Loucy (cell line): ENCODE measurements at regions not wholly inside any gene's neighbourhood (a gene's known extent, or its start where the extent isn't known, plus 50 kb on each side); places are given as distances from the start of the nearest gene placed in this dataset.

Source experiments
- EZH2phosphoT487 ChIP-seq: fragments of 200-600 bp; IDR thresholded peaks from 2 replicates; pipeline ENCODE4 v1.6.1; 2018; ENCODE audit warnings: antibody characterized with exemption, mild to moderate bottlenecking, moderate library complexity, borderline replicate concordance
- TF ChIP-seq, protein P1 (sequence below): fragments of 200-600 bp; sonication (generic); conservative IDR thresholded peaks from 2 replicates; pipeline ENCODE4 v1.5.1; 2014; ENCODE audit warnings: mild to moderate bottlenecking, antibody characterized with exemption, low read length

DNA sequence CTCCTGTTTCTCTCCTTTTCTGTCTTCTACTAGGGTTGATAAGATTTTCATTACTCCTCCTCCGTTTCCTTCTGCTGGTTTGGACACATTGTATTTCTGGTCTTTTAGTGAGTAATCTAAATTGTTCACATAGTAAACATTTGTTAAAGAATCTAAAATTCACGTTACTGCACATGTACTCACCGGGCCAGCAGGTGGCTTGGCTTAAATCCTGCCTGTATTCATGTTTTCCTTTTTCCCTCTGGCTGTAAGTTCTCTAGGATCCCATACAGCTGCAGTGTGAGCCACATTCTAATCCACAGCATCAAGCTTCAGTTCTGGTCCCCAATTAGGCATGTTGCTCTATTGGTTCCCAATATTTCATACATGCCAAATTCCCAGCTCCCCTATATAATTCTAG, 958.3 kb downstream of the ADGRL2 start:
- TF ChIP-seq, protein P1, sequence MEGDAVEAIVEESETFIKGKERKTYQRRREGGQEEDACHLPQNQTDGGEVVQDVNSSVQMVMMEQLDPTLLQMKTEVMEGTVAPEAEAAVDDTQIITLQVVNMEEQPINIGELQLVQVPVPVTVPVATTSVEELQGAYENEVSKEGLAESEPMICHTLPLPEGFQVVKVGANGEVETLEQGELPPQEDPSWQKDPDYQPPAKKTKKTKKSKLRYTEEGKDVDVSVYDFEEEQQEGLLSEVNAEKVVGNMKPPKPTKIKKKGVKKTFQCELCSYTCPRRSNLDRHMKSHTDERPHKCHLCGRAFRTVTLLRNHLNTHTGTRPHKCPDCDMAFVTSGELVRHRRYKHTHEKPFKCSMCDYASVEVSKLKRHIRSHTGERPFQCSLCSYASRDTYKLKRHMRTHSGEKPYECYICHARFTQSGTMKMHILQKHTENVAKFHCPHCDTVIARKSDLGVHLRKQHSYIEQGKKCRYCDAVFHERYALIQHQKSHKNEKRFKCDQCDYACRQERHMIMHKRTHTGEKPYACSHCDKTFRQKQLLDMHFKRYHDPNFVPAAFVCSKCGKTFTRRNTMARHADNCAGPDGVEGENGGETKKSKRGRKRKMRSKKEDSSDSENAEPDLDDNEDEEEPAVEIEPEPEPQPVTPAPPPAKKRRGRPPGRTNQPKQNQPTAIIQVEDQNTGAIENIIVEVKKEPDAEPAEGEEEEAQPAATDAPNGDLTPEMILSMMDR: no peak
- TF ChIP-seq EZH2phosphoT487: no peak
